SK-N-SH treated with all-trans-retinoic acid at 6 μM for 48 hours (cell line): ENCODE measurements at regions not wholly inside any gene's neighbourhood (a gene's known extent, or its start where the extent isn't known, plus 50 kb on each side); places are given as distances from the start of the nearest gene placed in this dataset.

ENCODE experiments used
- ATAC-seq: fragments of 200-7000 bp; cut with Tn5 transposase; 3 replicates; pipeline ENCODE4 v1.9.1; 2020; ENCODE audit warnings: mild to moderate bottlenecking, moderate library complexity
- ARNTL ChIP-seq: fragments of 450-650 bp; formaldehyde crosslinking; IDR thresholded peaks from 2 replicates; pipeline ENCODE4 v1.5.0; 2020; ENCODE audit warnings: low read depth, mild to moderate bottlenecking, moderate library complexity, borderline replicate concordance
- BACH2 ChIP-seq: fragments of 250-450 bp; sonication (Bioruptor Pico); IDR thresholded peaks from 2 replicates; pipeline ENCODE4 v1.9.0; 2021; ENCODE audit warnings: mild to moderate bottlenecking, borderline replicate concordance
- CREB5 ChIP-seq: fragments of 250-450 bp; sonication (Bioruptor Pico); IDR thresholded peaks from 2 replicates; pipeline ENCODE4 v1.5.1; 2020; ENCODE audit warnings: low read depth, mild to moderate bottlenecking, moderate library complexity
- CSDC2 ChIP-seq: fragments of 250-450 bp; sonication (Bioruptor Pico); IDR thresholded peaks from 2 replicates; pipeline ENCODE4 v1.5.0; 2020; ENCODE audit warnings: mild to moderate bottlenecking, moderate library complexity
- ESRRG ChIP-seq: fragments of 250-450 bp; sonication (Bioruptor Pico); IDR thresholded peaks from 2 replicates; pipeline ENCODE4 v1.6.1; 2021; ENCODE audit warnings: mild to moderate bottlenecking
- GLIS3 ChIP-seq: fragments of 250-450 bp; sonication (Bioruptor Pico); IDR thresholded peaks from 2 replicates; pipeline ENCODE4 v1.5.0; 2020; ENCODE audit warnings: mild to moderate bottlenecking, moderate library complexity
- ISL1 ChIP-seq: fragments of 250-450 bp; sonication (Bioruptor Pico); IDR thresholded peaks from 2 replicates; pipeline ENCODE4 v2.1.2; 2022; ENCODE audit warnings: mild to moderate bottlenecking, moderate library complexity
- OSR1 ChIP-seq: fragments of 250-450 bp; sonication (Bioruptor Pico); IDR thresholded peaks from 2 replicates; pipeline ENCODE4 v1.8.0; 2022; ENCODE audit warnings: moderate library complexity, mild to moderate bottlenecking, inconsistent platforms
- PPARA ChIP-seq: fragments of 250-450 bp; sonication (Bioruptor Pico); IDR thresholded peaks from 2 replicates; pipeline ENCODE4 v1.5.0; 2020; ENCODE audit warnings: mild to moderate bottlenecking, borderline replicate concordance
- RARB ChIP-seq: fragments of 250-450 bp; sonication (Bioruptor Pico); IDR thresholded peaks from 2 replicates; pipeline ENCODE4 v1.8.0; 2021; ENCODE audit warnings: mild to moderate bottlenecking, moderate library complexity
- SNAI2 ChIP-seq: fragments of 250-450 bp; sonication (Bioruptor Pico); IDR thresholded peaks from 2 replicates; pipeline ENCODE4 v1.5.0; 2020; ENCODE audit warnings: mild to moderate bottlenecking, moderate library complexity
- TCF4 ChIP-seq: fragments of 250-450 bp; sonication (Bioruptor Pico); IDR thresholded peaks from 2 replicates; pipeline ENCODE4 v1.8.0; 2021; ENCODE audit warnings: mild to moderate bottlenecking, moderate library complexity, borderline replicate concordance
- TOX ChIP-seq: fragments of 250-450 bp; sonication (Bioruptor Pico); IDR thresholded peaks from 2 replicates; pipeline ENCODE4 v1.8.0; 2021; ENCODE audit warnings: mild to moderate bottlenecking, moderate library complexity, borderline replicate concordance
- ZC3H10 ChIP-seq: fragments of 250-450 bp; sonication (Bioruptor Pico); IDR thresholded peaks from 2 replicates; pipeline ENCODE4 v1.5.1; 2021; ENCODE audit warnings: mild to moderate bottlenecking, moderate library complexity
- ZFP3 ChIP-seq: fragments of 250-450 bp; sonication (Bioruptor Pico); IDR thresholded peaks from 2 replicates; pipeline ENCODE4 v1.5.0; 2020; ENCODE audit warnings: mild to moderate bottlenecking, moderate library complexity
- ZFP30 ChIP-seq: fragments of 450-650 bp; formaldehyde crosslinking; IDR thresholded peaks from 2 replicates; pipeline ENCODE4 v1.5.0; 2022; ENCODE audit warnings: mild to moderate bottlenecking, moderate library complexity
- ZNF565 ChIP-seq: fragments of 450-650 bp; formaldehyde crosslinking; conservative IDR thresholded peaks from 2 replicates; pipeline ENCODE4 v1.5.0; 2020; ENCODE audit warnings: low read depth, mild to moderate bottlenecking, moderate library complexity
- ZNF70 ChIP-seq: fragments of 450-650 bp; formaldehyde crosslinking; IDR thresholded peaks from 2 replicates; pipeline ENCODE4 v1.5.0; 2020; ENCODE audit warnings: mild to moderate bottlenecking, moderate library complexity
- TF ChIP-seq, protein P1 (sequence below): fragments of 250-450 bp; sonication (Bioruptor Pico); IDR thresholded peaks from 2 replicates; pipeline ENCODE4 v1.5.0; 2020; ENCODE audit warnings: mild to moderate bottlenecking, moderate library complexity
- TF ChIP-seq, protein P2 (sequence below): fragments of 250-450 bp; sonication (Bioruptor Pico); IDR thresholded peaks from 2 replicates; pipeline ENCODE4 v1.5.1; 2021; ENCODE audit warnings: mild to moderate bottlenecking, moderate library complexity
- TF ChIP-seq, protein P3 (sequence below): fragments of 250-450 bp; sonication (Bioruptor Pico); IDR thresholded peaks from 2 replicates; pipeline ENCODE4 v1.8.0; 2021; ENCODE audit warnings: low read depth, mild to moderate bottlenecking, moderate library complexity, borderline replicate concordance

DNA sequence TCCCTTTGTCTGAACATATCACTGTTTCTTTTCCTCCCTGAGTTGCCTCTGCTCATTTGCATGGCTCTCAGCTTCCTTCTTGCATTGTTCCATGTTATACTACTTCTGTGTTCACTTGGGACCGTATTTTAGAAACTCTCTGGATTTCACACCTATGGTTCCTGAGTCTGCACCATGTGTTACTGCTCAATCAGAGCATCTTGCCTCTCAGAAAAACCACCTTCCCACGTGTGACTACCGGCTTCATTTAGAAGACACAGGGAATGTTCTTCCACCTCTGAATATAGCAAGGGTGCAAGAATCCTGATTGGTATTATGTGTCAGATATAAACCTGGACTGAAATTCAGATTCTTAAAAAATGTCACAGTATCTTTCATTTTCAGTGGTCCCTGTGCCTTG, 731.2 kb downstream of the TDRD15 start (continued):
- TF ChIP-seq, protein P1, sequence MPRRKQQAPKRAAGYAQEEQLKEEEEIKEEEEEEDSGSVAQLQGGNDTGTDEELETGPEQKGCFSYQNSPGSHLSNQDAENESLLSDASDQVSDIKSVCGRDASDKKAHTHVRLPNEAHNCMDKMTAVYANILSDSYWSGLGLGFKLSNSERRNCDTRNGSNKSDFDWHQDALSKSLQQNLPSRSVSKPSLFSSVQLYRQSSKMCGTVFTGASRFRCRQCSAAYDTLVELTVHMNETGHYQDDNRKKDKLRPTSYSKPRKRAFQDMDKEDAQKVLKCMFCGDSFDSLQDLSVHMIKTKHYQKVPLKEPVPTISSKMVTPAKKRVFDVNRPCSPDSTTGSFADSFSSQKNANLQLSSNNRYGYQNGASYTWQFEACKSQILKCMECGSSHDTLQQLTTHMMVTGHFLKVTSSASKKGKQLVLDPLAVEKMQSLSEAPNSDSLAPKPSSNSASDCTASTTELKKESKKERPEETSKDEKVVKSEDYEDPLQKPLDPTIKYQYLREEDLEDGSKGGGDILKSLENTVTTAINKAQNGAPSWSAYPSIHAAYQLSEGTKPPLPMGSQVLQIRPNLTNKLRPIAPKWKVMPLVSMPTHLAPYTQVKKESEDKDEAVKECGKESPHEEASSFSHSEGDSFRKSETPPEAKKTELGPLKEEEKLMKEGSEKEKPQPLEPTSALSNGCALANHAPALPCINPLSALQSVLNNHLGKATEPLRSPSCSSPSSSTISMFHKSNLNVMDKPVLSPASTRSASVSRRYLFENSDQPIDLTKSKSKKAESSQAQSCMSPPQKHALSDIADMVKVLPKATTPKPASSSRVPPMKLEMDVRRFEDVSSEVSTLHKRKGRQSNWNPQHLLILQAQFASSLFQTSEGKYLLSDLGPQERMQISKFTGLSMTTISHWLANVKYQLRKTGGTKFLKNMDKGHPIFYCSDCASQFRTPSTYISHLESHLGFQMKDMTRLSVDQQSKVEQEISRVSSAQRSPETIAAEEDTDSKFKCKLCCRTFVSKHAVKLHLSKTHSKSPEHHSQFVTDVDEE (CRISPR knock-in tag) = no peak
- TF ChIP-seq ZNF565 (CRISPR knock-in tag) (no peak), ARNTL (CRISPR knock-in tag) (no peak), TCF4 (no peak), ZFP30 (no peak), ZFP3 (CRISPR knock-in tag) (no peak), TOX (no peak), ZC3H10 (CRISPR knock-in tag) (no peak), ZNF70 (CRISPR knock-in tag) (no peak), ISL1 (CRISPR knock-in tag) (no peak)
- TF ChIP-seq, protein P2, sequence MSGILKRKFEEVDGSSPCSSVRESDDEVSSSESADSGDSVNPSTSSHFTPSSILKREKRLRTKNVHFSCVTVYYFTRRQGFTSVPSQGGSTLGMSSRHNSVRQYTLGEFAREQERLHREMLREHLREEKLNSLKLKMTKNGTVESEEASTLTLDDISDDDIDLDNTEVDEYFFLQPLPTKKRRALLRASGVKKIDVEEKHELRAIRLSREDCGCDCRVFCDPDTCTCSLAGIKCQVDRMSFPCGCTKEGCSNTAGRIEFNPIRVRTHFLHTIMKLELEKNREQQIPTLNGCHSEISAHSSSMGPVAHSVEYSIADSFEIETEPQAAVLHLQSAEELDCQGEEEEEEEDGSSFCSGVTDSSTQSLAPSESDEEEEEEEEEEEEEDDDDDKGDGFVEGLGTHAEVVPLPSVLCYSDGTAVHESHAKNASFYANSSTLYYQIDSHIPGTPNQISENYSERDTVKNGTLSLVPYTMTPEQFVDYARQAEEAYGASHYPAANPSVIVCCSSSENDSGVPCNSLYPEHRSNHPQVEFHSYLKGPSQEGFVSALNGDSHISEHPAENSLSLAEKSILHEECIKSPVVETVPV (CRISPR knock-in tag) = no peak

DNA sequence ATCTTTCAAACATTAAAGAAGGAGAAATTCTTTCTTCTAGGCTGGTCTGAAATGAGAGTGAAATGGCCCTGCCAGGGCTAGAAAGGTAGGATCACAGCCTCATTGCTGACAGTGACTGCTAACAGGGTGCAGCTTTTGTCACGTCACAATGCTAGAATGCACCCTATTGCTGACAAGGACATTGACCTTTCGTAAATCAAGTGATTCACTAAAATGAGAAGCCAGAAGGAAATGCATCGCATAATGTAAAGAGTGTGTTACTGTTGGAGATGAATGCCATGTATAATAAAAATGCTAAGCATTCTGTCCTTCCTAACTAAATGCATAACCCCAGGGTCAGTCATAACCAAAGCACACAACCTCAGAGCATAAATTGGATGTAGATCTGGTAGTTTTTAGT, 732.9 kb downstream of the TDRD15 start:
- TF ChIP-seq SNAI2 (no peak), ZC3H10 (CRISPR knock-in tag) (no peak), PPARA (CRISPR knock-in tag) (no peak), RARB (CRISPR knock-in tag) (no peak), BACH2 (CRISPR knock-in tag) (no peak), GLIS3 (CRISPR knock-in tag) (no peak), ZNF70 (CRISPR knock-in tag) (no peak), ARNTL (CRISPR knock-in tag) (no peak)
- TF ChIP-seq, protein P3, sequence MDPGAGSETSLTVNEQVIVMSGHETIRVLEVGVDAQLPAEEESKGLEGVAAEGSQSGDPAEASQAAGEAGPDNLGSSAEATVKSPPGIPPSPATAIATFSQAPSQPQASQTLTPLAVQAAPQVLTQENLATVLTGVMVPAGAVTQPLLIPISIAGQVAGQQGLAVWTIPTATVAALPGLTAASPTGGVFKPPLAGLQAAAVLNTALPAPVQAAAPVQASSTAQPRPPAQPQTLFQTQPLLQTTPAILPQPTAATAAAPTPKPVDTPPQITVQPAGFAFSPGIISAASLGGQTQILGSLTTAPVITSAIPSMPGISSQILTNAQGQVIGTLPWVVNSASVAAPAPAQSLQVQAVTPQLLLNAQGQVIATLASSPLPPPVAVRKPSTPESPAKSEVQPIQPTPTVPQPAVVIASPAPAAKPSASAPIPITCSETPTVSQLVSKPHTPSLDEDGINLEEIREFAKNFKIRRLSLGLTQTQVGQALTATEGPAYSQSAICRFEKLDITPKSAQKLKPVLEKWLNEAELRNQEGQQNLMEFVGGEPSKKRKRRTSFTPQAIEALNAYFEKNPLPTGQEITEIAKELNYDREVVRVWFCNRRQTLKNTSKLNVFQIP (CRISPR knock-in tag) = no peak
- TF ChIP-seq, protein P1 (CRISPR knock-in tag) = no peak
- TF ChIP-seq, all 23 proteins: peak for 0
- no peak for ATAC-seq

GRCh38 chr2:21860907-21861306, 737.1 kb downstream of the TDRD15 start:
- ATAC-seq = no peak
- no peak for TF ChIP-seq PPARA (CRISPR knock-in tag)
- TF ChIP-seq CSDC2 (CRISPR knock-in tag) = no peak
- no peak for TF ChIP-seq RARB (CRISPR knock-in tag)
- TF ChIP-seq TCF4 = no peak
- TF ChIP-seq, protein P3 (CRISPR knock-in tag) = no peak
- TF ChIP-seq ESRRG = no peak
- TF ChIP-seq ZFP30 = no peak
- TF ChIP-seq SNAI2 = no peak
- no peak for TF ChIP-seq ZNF565 (CRISPR knock-in tag)
- no peak for TF ChIP-seq ARNTL (CRISPR knock-in tag)
- no peak for TF ChIP-seq CREB5
- TF ChIP-seq, protein P2 (CRISPR knock-in tag) = no peak
- TF ChIP-seq ISL1 (CRISPR knock-in tag) = no peak
- no peak for TF ChIP-seq BACH2 (CRISPR knock-in tag)
- TF ChIP-seq OSR1 (CRISPR knock-in tag) = no peak
- no peak for TF ChIP-seq ZFP3 (CRISPR knock-in tag)
- TF ChIP-seq GLIS3 (CRISPR knock-in tag) = no peak
